ENCODE measurements at regions not wholly inside any gene's neighbourhood (a gene's known extent, or its start where the extent isn't known, plus 50 kb on each side); places are given as distances from the start of the nearest gene placed in this dataset.

DNA sequence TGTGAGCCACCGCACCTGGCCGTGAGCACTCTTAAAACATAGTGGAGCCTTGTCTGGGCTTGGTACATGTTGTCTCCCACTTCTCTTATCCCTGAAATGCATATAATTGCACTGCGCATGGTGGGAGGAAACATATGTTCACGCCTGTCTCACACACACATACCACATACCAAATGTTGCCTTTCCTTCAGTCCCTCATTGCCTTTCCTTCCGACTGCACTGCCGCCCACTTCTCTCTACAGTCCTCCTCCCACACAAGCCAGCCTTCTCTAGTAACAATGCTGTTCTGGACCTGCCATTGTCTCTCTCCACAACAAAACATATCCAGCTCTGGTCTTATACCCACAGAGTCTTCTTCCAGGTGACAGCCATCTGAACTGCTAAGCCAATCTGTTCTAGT lies 88.3 kb upstream of the PTHLH start:
- Histone ChIP-seq H3K4me1 (ENCODE audit: control insufficient read depth, insufficient read depth, low read length, unreplicated experiment) (no peaks in the 10 kb centered on the region), H3K27me3 (ENCODE audit: insufficient read depth, low read length) (no peaks in the 10 kb centered on the region), H3K79me2 (ENCODE audit: control insufficient read depth, insufficient read depth, low read length, unreplicated experiment) (no peaks in the 10 kb centered on the region), H2AFZ (ENCODE audit: low read length, unreplicated experiment) (no peak overlapping the region), H3K36me3 (ENCODE audit: insufficient read depth, low read length) (no peaks in the 10 kb centered on the region), H3K4me3 (ENCODE audit: low read depth, low read length) (no peak overlapping the region), H3K27ac (ENCODE audit: low read depth, low read length) (no peak overlapping the region)

DNA sequence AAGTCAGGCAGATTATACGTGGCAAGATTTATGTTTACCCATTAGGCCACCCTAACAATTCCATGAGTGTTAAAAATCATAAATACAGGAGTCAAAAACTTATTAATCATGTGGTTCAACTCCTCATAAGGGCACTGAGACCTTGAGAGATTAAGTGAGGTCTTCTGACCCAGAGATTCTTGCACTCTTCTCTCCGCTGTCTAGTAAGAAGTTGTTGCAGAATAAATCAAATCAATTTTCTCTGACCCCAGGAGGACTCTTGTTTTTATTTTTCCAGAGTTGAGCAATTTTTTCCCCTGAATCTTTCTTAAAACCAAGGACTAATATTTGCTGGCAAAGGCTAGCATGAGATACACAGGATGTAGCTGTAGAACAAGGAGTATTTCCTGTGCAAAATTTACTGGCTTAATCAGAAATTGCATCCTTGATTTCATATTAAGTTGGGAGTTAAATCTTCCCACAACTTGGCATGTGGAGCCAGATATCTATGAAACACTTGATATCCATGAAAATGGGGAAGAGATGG lies 90.9 kb upstream of the PTHLH start:
- Histone ChIP-seq H3K4me1 (ENCODE audit: control insufficient read depth, insufficient read depth, low read length, unreplicated experiment) (peaks cover 6% of the 10 kb centered on the region), H3K27ac (ENCODE audit: low read depth, low read length) (no peak overlapping the region), H2AFZ (ENCODE audit: low read length, unreplicated experiment) (no peak overlapping the region), H3K4me3 (ENCODE audit: low read depth, low read length) (no peak overlapping the region), H3K36me3 (ENCODE audit: insufficient read depth, low read length) (no peaks in the 10 kb centered on the region), H3K79me2 (ENCODE audit: control insufficient read depth, insufficient read depth, low read length, unreplicated experiment) (no peaks in the 10 kb centered on the region), H3K27me3 (ENCODE audit: insufficient read depth, low read length) (no peaks in the 10 kb centered on the region)

DNA sequence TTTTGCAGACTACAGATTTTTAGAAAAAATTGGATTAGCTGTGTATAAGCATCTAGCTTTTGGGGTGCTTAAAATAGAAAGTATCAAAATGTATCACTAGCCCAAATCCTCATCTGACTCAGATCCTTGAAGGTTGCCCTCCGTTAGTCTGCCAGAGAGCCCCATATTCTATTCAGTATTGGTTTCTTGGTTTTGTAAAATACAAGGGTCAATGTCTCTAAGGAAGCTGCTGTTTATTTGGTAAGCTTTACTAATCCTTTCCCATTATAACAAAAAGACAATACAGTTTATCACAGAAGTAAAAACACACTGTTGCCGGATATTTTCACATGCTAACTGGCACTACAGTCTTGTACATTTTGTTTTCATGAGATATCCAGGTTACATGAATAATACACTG lies 92.8 kb upstream of the PTHLH start:
- no peak overlapping the region for H3K4me3 ChIP-seq (ENCODE audit: low read depth, low read length)
- H3K27ac ChIP-seq (ENCODE audit: low read depth, low read length), result no peak overlapping the region
- H3K79me2 ChIP-seq (ENCODE audit: control insufficient read depth, insufficient read depth, low read length, unreplicated experiment), result no peaks in the 10 kb centered on the region
- H2AFZ ChIP-seq (ENCODE audit: low read length, unreplicated experiment), result no peak overlapping the region
- H3K27me3 ChIP-seq (ENCODE audit: insufficient read depth, low read length), result no peaks in the 10 kb centered on the region
- no peaks in the 10 kb centered on the region for H3K36me3 ChIP-seq (ENCODE audit: insufficient read depth, low read length)
- H3K4me1 ChIP-seq (ENCODE audit: control insufficient read depth, insufficient read depth, low read length, unreplicated experiment), result peaks cover 6% of the 10 kb centered on the region

DNA sequence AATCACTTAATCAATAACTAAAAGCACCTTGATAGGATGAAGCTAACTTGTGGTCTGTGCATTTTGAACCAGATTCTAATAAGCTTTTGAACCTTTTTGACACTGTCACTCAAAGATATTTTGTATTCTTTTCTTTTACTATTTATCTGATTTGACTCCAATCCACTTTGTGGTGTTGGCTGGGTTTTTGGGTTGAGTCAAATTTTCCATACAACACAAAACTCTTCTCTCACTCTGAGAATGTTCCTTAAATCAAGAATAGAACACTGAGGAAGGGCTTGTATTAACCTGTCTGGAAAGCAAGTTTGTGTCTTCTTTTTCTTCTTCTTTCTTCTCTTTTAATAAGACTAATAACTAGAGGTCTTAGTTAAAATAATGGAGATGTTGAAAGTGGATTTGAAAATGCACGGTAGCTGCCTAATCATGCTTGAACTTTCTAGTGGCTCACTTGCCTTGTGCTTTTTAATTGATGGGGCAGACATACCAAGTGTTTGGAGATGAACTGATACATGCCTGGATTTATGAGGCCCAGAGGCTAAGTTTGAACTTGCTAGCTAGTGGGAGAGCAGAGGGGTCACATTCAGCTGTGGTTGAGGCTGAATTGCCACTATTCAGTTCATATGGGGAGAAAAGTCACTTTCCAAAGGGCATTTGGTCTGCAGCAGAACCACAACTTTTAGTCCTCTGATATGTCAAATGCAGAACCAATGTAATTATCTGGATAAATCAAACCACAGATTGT lies 93.5 kb upstream of the PTHLH start:
- Histone ChIP-seq H3K79me2 (ENCODE audit: control insufficient read depth, insufficient read depth, low read length, unreplicated experiment) (no peaks in the 10 kb centered on the region), H3K4me1 (ENCODE audit: control insufficient read depth, insufficient read depth, low read length, unreplicated experiment) (peaks cover 6% of the 10 kb centered on the region), H2AFZ (ENCODE audit: low read length, unreplicated experiment) (no peak overlapping the region), H3K4me3 (ENCODE audit: low read depth, low read length) (no peak overlapping the region), H3K27me3 (ENCODE audit: insufficient read depth, low read length) (no peaks in the 10 kb centered on the region), H3K27ac (ENCODE audit: low read depth, low read length) (no peak overlapping the region), H3K36me3 (ENCODE audit: insufficient read depth, low read length) (no peaks in the 10 kb centered on the region)

- no peak overlapping the region for H3K27ac ChIP-seq (ENCODE audit: low read depth, low read length)
- H3K27me3 ChIP-seq (ENCODE audit: insufficient read depth, low read length), result no peaks in the 10 kb centered on the region
- no peaks in the 10 kb centered on the region for H3K36me3 ChIP-seq (ENCODE audit: insufficient read depth, low read length)
- no peak overlapping the region for H3K4me3 ChIP-seq (ENCODE audit: low read depth, low read length)
- H3K79me2 ChIP-seq (ENCODE audit: control insufficient read depth, insufficient read depth, low read length, unreplicated experiment), result no peaks in the 10 kb centered on the region
- H3K4me1 ChIP-seq (ENCODE audit: control insufficient read depth, insufficient read depth, low read length, unreplicated experiment), result peaks cover 6% of the 10 kb centered on the region
- H2AFZ ChIP-seq (ENCODE audit: low read length, unreplicated experiment), result no peak overlapping the region
Observed at GRCh38 chr12:28066879-28067278, 94.3 kb upstream of the PTHLH start.

GRCh38 chr12:28068467-28068866 lies 95.9 kb upstream of the PTHLH start:
- H3K79me2 ChIP-seq (ENCODE audit: control insufficient read depth, insufficient read depth, low read length, unreplicated experiment), result no peaks in the 10 kb centered on the region
- H3K4me1 ChIP-seq (ENCODE audit: control insufficient read depth, insufficient read depth, low read length, unreplicated experiment), result peaks cover 6% of the 10 kb centered on the region
- H2AFZ ChIP-seq (ENCODE audit: low read length, unreplicated experiment), result no peak overlapping the region
- no peaks in the 10 kb centered on the region for H3K36me3 ChIP-seq (ENCODE audit: insufficient read depth, low read length)
- H3K27ac ChIP-seq (ENCODE audit: low read depth, low read length), result no peak overlapping the region
- H3K4me3 ChIP-seq (ENCODE audit: low read depth, low read length), result no peak overlapping the region
- no peaks in the 10 kb centered on the region for H3K27me3 ChIP-seq (ENCODE audit: insufficient read depth, low read length)

GRCh38 chr12:28079539-28079938 lies 107.0 kb upstream of the PTHLH start:
- Histone ChIP-seq H3K36me3 (ENCODE audit: insufficient read depth, low read length) (no peaks in the 10 kb centered on the region), H3K4me3 (ENCODE audit: low read depth, low read length) (no peak overlapping the region), H3K27ac (ENCODE audit: low read depth, low read length) (no peak overlapping the region), H3K4me1 (ENCODE audit: control insufficient read depth, insufficient read depth, low read length, unreplicated experiment) (peaks cover 9% of the 10 kb centered on the region), H2AFZ (ENCODE audit: low read length, unreplicated experiment) (no peak overlapping the region), H3K27me3 (ENCODE audit: insufficient read depth, low read length) (no peaks in the 10 kb centered on the region), H3K79me2 (ENCODE audit: control insufficient read depth, insufficient read depth, low read length, unreplicated experiment) (no peaks in the 10 kb centered on the region)

DNA sequence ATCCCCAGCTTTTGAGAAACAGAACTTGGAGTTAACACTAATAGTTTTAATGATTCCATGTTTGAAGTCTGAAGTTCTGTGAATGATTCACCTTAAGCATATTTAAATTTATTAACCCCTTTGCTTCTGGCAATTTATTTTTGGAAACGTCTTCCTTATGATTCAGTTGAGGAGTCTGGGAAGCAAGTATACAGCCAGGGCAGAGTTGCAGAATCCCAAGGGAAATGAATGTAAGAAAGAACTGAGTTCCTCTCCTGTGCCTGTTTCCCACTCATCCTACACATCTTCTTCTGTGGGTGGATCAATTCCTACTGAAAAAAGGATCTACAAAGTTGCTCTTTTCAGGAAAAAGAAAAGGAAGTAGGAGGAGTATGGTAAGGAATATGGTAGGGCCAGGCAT lies 108.2 kb upstream of the CCDC91 start:
- Histone ChIP-seq H3K4me3 (ENCODE audit: low read depth, low read length) (no peak overlapping the region), H3K79me2 (ENCODE audit: control insufficient read depth, insufficient read depth, low read length, unreplicated experiment) (no peaks in the 10 kb centered on the region), H3K4me1 (ENCODE audit: control insufficient read depth, insufficient read depth, low read length, unreplicated experiment) (peaks cover 11% of the 10 kb centered on the region), H2AFZ (ENCODE audit: low read length, unreplicated experiment) (no peak overlapping the region), H3K27ac (ENCODE audit: low read depth, low read length) (no peak overlapping the region), H3K36me3 (ENCODE audit: insufficient read depth, low read length) (no peaks in the 10 kb centered on the region), H3K27me3 (ENCODE audit: insufficient read depth, low read length) (no peaks in the 10 kb centered on the region)

- Histone ChIP-seq H3K4me3 (ENCODE audit: low read depth, low read length) (peak overlapping the region; percentile 57), H2AFZ (ENCODE audit: low read length, unreplicated experiment) (peak overlapping the region; percentile 85), H3K27ac (ENCODE audit: low read depth, low read length) (peak overlapping the region; percentile 33), H3K27me3 (ENCODE audit: insufficient read depth, low read length) (no peaks in the 10 kb centered on the region), H3K79me2 (ENCODE audit: control insufficient read depth, insufficient read depth, low read length, unreplicated experiment) (no peaks in the 10 kb centered on the region), H3K36me3 (ENCODE audit: insufficient read depth, low read length) (no peaks in the 10 kb centered on the region), H3K4me1 (ENCODE audit: control insufficient read depth, insufficient read depth, low read length, unreplicated experiment) (peaks cover 27% of the 10 kb centered on the region)
Observed at GRCh38 chr12:28083840-28084678, 106.2 kb upstream of the CCDC91 start.

DNA sequence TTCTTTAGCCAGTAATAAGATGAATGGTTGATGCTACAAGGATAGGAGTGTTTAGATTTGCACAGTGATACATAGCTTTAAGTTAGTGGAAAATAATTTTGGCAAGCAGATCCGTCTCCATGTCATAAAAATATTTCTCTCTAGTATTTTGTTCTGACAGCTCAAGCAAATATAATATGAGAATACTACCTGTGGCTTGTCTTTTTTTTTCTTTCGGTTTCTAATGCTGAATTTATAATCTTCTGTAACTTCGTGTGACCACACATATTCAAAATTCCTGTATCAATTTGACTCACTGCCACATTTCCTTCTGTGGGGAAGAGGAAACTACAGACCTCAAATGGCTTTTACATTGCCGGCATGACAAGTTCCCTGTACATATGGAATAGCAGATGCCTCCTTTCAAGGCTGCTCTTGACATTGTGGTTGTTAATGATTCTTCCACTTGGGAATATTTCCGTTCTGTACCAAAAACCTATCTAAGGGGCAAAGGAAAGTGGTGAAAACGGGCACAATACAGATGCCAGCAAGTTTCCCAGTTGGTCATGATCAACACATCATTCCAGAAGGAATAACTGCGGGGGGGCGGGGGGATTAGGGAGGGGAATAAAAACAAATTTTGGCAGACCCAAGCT lies 103.6 kb upstream of the CCDC91 start:
- Histone ChIP-seq H3K27me3 (ENCODE audit: insufficient read depth, low read length) (no peaks in the 10 kb centered on the region), H3K36me3 (ENCODE audit: insufficient read depth, low read length) (no peaks in the 10 kb centered on the region), H3K27ac (ENCODE audit: low read depth, low read length) (no peak overlapping the region), H3K4me1 (ENCODE audit: control insufficient read depth, insufficient read depth, low read length, unreplicated experiment) (peaks cover 39% of the 10 kb centered on the region), H3K79me2 (ENCODE audit: control insufficient read depth, insufficient read depth, low read length, unreplicated experiment) (no peaks in the 10 kb centered on the region), H2AFZ (ENCODE audit: low read length, unreplicated experiment) (no peak overlapping the region), H3K4me3 (ENCODE audit: low read depth, low read length) (no peak overlapping the region)

Measured in ACC112 (cell line).